ENCODE measurements at regions not wholly inside any gene's neighbourhood (a gene's known extent, or its start where the extent isn't known, plus 50 kb on each side); places are given as distances from the start of the nearest gene placed in this dataset.

DNA sequence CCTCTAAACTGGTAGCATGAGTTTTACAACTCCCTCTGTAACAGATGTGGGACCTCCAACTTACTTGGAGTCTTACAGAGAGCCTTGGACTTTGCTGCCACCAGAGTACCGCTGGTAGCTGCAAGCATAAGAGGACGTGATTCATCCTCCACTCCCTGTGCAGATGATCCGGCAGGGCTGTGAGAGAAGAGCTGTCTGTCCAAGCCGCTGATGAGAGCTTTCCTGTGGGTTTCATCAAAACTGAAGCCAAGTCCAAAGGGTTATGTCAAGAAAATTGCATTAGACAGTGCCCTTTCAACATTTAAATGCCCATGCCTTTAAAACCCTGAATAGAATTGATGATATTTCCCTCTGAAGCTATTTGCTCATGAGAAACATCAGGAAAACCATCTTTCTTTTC is 85.8 kb downstream of the LLPH start:
- TF ChIP-seq, protein P1, sequence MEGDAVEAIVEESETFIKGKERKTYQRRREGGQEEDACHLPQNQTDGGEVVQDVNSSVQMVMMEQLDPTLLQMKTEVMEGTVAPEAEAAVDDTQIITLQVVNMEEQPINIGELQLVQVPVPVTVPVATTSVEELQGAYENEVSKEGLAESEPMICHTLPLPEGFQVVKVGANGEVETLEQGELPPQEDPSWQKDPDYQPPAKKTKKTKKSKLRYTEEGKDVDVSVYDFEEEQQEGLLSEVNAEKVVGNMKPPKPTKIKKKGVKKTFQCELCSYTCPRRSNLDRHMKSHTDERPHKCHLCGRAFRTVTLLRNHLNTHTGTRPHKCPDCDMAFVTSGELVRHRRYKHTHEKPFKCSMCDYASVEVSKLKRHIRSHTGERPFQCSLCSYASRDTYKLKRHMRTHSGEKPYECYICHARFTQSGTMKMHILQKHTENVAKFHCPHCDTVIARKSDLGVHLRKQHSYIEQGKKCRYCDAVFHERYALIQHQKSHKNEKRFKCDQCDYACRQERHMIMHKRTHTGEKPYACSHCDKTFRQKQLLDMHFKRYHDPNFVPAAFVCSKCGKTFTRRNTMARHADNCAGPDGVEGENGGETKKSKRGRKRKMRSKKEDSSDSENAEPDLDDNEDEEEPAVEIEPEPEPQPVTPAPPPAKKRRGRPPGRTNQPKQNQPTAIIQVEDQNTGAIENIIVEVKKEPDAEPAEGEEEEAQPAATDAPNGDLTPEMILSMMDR (conservative IDR thresholded peaks at IDR 0.05; ENCODE audit: low read depth in 2 of 2): no peak
- TF ChIP-seq EZH2 (IDR thresholded peaks at IDR 0.05; ENCODE audit: low read depth, unreplicated experiment): no peak
- no peak for TF ChIP-seq POLR2AphosphoS5 (IDR thresholded peaks at IDR 0.05; ENCODE audit: low read depth)
- TF ChIP-seq EZH2phosphoT487 (IDR thresholded peaks at IDR 0.05; ENCODE audit: unreplicated experiment): no peak
- no peak for TF ChIP-seq CREB1 (CRISPR knock-in tag; IDR thresholded peaks at IDR 0.05; ENCODE audit: low read depth)
- TF ChIP-seq, protein P2, sequence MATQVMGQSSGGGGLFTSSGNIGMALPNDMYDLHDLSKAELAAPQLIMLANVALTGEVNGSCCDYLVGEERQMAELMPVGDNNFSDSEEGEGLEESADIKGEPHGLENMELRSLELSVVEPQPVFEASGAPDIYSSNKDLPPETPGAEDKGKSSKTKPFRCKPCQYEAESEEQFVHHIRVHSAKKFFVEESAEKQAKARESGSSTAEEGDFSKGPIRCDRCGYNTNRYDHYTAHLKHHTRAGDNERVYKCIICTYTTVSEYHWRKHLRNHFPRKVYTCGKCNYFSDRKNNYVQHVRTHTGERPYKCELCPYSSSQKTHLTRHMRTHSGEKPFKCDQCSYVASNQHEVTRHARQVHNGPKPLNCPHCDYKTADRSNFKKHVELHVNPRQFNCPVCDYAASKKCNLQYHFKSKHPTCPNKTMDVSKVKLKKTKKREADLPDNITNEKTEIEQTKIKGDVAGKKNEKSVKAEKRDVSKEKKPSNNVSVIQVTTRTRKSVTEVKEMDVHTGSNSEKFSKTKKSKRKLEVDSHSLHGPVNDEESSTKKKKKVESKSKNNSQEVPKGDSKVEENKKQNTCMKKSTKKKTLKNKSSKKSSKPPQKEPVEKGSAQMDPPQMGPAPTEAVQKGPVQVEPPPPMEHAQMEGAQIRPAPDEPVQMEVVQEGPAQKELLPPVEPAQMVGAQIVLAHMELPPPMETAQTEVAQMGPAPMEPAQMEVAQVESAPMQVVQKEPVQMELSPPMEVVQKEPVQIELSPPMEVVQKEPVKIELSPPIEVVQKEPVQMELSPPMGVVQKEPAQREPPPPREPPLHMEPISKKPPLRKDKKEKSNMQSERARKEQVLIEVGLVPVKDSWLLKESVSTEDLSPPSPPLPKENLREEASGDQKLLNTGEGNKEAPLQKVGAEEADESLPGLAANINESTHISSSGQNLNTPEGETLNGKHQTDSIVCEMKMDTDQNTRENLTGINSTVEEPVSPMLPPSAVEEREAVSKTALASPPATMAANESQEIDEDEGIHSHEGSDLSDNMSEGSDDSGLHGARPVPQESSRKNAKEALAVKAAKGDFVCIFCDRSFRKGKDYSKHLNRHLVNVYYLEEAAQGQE (IDR thresholded peaks at IDR 0.05; ENCODE audit: unreplicated experiment): no peak
- TF ChIP-seq JUNB (IDR thresholded peaks at IDR 0.05; ENCODE audit: unreplicated experiment): no peak
- TF ChIP-seq, protein P3, sequence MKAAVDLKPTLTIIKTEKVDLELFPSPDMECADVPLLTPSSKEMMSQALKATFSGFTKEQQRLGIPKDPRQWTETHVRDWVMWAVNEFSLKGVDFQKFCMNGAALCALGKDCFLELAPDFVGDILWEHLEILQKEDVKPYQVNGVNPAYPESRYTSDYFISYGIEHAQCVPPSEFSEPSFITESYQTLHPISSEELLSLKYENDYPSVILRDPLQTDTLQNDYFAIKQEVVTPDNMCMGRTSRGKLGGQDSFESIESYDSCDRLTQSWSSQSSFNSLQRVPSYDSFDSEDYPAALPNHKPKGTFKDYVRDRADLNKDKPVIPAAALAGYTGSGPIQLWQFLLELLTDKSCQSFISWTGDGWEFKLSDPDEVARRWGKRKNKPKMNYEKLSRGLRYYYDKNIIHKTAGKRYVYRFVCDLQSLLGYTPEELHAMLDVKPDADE (IDR thresholded peaks at IDR 0.05): no peak
- TF ChIP-seq NANOG (IDR thresholded peaks at IDR 0.05; ENCODE audit: borderline replicate concordance): no peak
- TF ChIP-seq, protein P4, sequence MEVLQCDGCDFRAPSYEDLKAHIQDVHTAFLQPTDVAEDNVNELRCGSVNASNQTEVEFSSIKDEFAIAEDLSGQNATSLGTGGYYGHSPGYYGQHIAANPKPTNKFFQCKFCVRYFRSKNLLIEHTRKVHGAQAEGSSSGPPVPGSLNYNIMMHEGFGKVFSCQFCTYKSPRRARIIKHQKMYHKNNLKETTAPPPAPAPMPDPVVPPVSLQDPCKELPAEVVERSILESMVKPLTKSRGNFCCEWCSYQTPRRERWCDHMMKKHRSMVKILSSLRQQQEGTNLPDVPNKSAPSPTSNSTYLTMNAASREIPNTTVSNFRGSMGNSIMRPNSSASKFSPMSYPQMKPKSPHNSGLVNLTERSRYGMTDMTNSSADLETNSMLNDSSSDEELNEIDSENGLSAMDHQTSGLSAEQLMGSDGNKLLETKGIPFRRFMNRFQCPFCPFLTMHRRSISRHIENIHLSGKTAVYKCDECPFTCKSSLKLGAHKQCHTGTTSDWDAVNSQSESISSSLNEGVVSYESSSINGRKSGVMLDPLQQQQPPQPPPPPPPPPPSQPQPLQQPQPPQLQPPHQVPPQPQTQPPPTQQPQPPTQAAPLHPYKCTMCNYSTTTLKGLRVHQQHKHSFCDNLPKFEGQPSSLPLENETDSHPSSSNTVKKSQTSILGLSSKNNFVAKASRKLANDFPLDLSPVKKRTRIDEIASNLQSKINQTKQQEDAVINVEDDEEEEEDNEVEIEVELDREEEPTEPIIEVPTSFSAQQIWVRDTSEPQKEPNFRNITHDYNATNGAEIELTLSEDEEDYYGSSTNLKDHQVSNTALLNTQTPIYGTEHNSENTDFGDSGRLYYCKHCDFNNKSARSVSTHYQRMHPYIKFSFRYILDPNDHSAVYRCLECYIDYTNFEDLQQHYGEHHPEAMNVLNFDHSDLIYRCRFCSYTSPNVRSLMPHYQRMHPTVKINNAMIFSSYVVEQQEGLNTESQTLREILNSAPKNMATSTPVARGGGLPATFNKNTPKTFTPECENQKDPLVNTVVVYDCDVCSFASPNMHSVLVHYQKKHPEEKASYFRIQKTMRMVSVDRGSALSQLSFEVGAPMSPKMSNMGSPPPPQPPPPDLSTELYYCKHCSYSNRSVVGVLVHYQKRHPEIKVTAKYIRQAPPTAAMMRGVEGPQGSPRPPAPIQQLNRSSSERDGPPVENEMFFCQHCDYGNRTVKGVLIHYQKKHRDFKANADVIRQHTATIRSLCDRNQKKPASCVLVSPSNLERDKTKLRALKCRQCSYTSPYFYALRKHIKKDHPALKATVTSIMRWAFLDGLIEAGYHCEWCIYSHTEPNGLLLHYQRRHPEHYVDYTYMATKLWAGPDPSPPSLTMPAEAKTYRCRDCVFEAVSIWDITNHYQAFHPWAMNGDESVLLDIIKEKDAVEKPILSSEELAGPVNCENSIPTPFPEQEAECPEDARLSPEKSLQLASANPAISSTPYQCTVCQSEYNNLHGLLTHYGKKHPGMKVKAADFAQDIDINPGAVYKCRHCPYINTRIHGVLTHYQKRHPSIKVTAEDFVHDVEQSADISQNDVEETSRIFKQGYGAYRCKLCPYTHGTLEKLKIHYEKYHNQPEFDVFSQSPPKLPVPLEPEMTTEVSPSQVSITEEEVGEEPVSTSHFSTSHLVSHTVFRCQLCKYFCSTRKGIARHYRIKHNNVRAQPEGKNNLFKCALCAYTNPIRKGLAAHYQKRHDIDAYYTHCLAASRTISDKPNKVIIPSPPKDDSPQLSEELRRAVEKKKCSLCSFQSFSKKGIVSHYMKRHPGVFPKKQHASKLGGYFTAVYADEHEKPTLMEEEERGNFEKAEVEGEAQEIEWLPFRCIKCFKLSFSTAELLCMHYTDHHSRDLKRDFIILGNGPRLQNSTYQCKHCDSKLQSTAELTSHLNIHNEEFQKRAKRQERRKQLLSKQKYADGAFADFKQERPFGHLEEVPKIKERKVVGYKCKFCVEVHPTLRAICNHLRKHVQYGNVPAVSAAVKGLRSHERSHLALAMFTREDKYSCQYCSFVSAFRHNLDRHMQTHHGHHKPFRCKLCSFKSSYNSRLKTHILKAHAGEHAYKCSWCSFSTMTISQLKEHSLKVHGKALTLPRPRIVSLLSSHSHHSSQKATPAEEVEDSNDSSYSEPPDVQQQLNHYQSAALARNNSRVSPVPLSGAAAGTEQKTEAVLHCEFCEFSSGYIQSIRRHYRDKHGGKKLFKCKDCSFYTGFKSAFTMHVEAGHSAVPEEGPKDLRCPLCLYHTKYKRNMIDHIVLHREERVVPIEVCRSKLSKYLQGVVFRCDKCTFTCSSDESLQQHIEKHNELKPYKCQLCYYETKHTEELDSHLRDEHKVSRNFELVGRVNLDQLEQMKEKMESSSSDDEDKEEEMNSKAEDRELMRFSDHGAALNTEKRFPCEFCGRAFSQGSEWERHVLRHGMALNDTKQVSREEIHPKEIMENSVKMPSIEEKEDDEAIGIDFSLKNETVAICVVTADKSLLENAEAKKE (CRISPR knock-in tag; IDR thresholded peaks at IDR 0.05): no peak
- TF ChIP-seq ZNF114 (CRISPR knock-in tag; IDR thresholded peaks at IDR 0.05): no peak
- TF ChIP-seq ZNF331 (CRISPR knock-in tag; IDR thresholded peaks at IDR 0.05; ENCODE audit: low read depth): no peak

Measured in GM23338 (cell line).